B cell (primary cell): ENCODE measurements at regions not wholly inside any gene's neighbourhood (a gene's known extent, or its start where the extent isn't known, plus 50 kb on each side); places are given as distances from the start of the nearest gene placed in this dataset.
"Not testable (repeated sequence)": the region's sequence is repeated elsewhere in the genome, so short reads cannot be mapped to it uniquely, and the experiment has no call there.

Experiments used
- ATAC-seq: fragments of 200-7000 bp; cut with Tn5 transposase; one replicate; pipeline ENCODE4 v1.10.0; 2021; ENCODE audit warnings: low read depth, mild to moderate bottlenecking, moderate number of reproducible peaks, moderate library complexity
- CTCF ChIA-PET: fragments of 350-600 bp; sonication (Branson Sonifier 250); formaldehyde crosslinking; loops from one replicate; lab custom pipeline; 2021; ENCODE audit warnings: antibody characterized with exemption, inconsistent platforms; lab: Charles Lee
- POLR2A ChIA-PET: fragments of 350-600 bp; sonication (Branson Sonifier 250); formaldehyde crosslinking; loops from one replicate; lab custom pipeline; 2021; ENCODE audit warnings: antibody characterized with exemption; lab: Charles Lee
- DNase-seq: peaks from one replicate; pipeline ENCODE4 v3.0.0; 2013
- H2AFZ ChIP-seq: 2 replicates; pipeline ENCODE4 v1.6.1; 2012; ENCODE audit warnings: mild to moderate bottlenecking, low read depth, low read length; ENCODE audit not compliant: insufficient read depth, poor library complexity, severe bottlenecking
- H3K27ac ChIP-seq, 2 donors: 1 replicate in 1 of 2; 2 replicates in 1 of 2; pipeline ENCODE4 v1.5.1; 2012 to 2013; ENCODE audit warnings: low read length in 2 of 2, mild to moderate bottlenecking in 2 of 2, moderate library complexity in 1 of 2
- H3K27me3 ChIP-seq, 4 experiments: fragments of 200-600 bp in 1 of 4; sonication (generic) in 1 of 4; replicated peaks in 1 of 4; 1 replicate in 2 of 4; 2 replicates in 2 of 4; pipeline versions ENCODE4 v1.6.1 to v1.7.0; 2013 to 2016; ENCODE audit warnings: low read length in 3 of 4, mild to moderate bottlenecking in 2 of 4, mixed read lengths in 1 of 4, moderate library complexity in 1 of 4; ENCODE audit not compliant: insufficient read depth in 4 of 4, control insufficient read depth in 3 of 4; ENCODE audit errors: control extremely low read depth in 1 of 4
- H3K36me3 ChIP-seq, 2 experiments: replicated peaks in 1 of 2; 1 replicate in 1 of 2; 2 replicates in 1 of 2; pipeline versions ENCODE4 v1.6.1 to v1.7.1; 2013; ENCODE audit warnings: low read length in 1 of 2; ENCODE audit not compliant: insufficient read depth in 2 of 2, control insufficient read depth in 1 of 2; ENCODE audit errors: control extremely low read depth in 1 of 2, extremely low read depth in 1 of 2
- H3K4me1 ChIP-seq, 2 donors: fragments of 200-600 bp in 1 of 2; sonication (generic) in 1 of 2; 1 replicate in 1 of 2; 2 replicates in 1 of 2; pipeline versions ENCODE4 v1.5.1 to v1.6.1; 2013 to 2017; ENCODE audit warnings: low read length in 2 of 2; ENCODE audit not compliant: control insufficient read depth in 2 of 2, insufficient read depth in 2 of 2
- H3K4me2 ChIP-seq: replicated peaks from 2 replicates; pipeline ENCODE3; 2012; ENCODE audit warnings: mild to moderate bottlenecking, low read depth, low read length; ENCODE audit not compliant: poor library complexity, severe bottlenecking
- H3K4me3 ChIP-seq, 5 experiments: fragments of 200-600 bp in 1 of 5; sonication (generic) in 1 of 5; 1 replicate in 3 of 5; 2 replicates in 2 of 5; pipeline versions ENCODE4 v1.5.1 to v1.7.0; 2011 to 2016; ENCODE audit warnings: low read length in 4 of 5, mild to moderate bottlenecking in 4 of 5, low read depth in 2 of 5, control low read depth in 1 of 5, moderate library complexity in 1 of 5; ENCODE audit not compliant: insufficient read depth in 1 of 5; ENCODE audit errors: control extremely low read depth in 1 of 5, extremely low read depth in 1 of 5
- H3K79me2 ChIP-seq: fragments of 200-600 bp; sonication (generic); one replicate; pipeline ENCODE4 v1.6.0; 2016; ENCODE audit warnings: low read length; ENCODE audit not compliant: control insufficient read depth, insufficient read depth
- H3K9ac ChIP-seq: fragments of 200-600 bp; sonication (generic); 2 replicates; pipeline ENCODE4 v1.6.1; 2017; ENCODE audit warnings: mild to moderate bottlenecking, low read length, moderate library complexity
- H3K9me3 ChIP-seq, 3 donors: one replicate each; pipeline versions ENCODE4 v1.6.1 to v1.7.1; 2013; ENCODE audit warnings: low read length in 2 of 3; ENCODE audit not compliant: control insufficient read depth in 2 of 3, insufficient read depth in 1 of 3; ENCODE audit errors: control extremely low read depth in 1 of 3
- H4K20me1 ChIP-seq: 2 replicates; pipeline ENCODE4 v1.6.0; 2012; ENCODE audit warnings: mild to moderate bottlenecking, low read length; ENCODE audit not compliant: insufficient read depth, control insufficient read depth, poor library complexity, severe bottlenecking
- H3K27ac Mint-ChIP-seq: one replicate; pipeline ENCODE4 v1.8.0; 2021; ENCODE audit warnings: mixed read lengths
- H3K27me3 Mint-ChIP-seq: one replicate; pipeline ENCODE4 v1.8.0; 2021; ENCODE audit warnings: mixed read lengths
- H3K4me1 Mint-ChIP-seq: one replicate; pipeline ENCODE4 v1.8.0; 2021; ENCODE audit warnings: mixed read lengths
- H3K4me3 Mint-ChIP-seq: one replicate; pipeline ENCODE4 v1.8.0; 2021; ENCODE audit warnings: mixed read lengths
- H3K9me3 Mint-ChIP-seq: one replicate; pipeline ENCODE4 v1.8.0; 2022; ENCODE audit warnings: mixed read lengths; ENCODE audit not compliant: insufficient read depth
- EZH2 ChIP-seq: IDR thresholded peaks from 2 replicates; pipeline ENCODE4 v1.6.1; 2012; ENCODE audit warnings: borderline replicate concordance, low read depth, mild to moderate bottlenecking, moderate library complexity, low read length; ENCODE audit not compliant: insufficient read depth, poor library complexity, severe bottlenecking
- WGBS: methylation state at CpG from one replicate; pipeline ENCODE4 v1.1.5; 2013; ENCODE audit warnings: missing lambda C conversion rate; ENCODE audit not compliant: insufficient coverage; 5-methylcytosine and 5-hydroxymethylcytosine counted together
- intact Hi-C: fragments of 100-400 bp; cut with micrococcal nuclease; formaldehyde crosslinking; loops from one replicate; pipeline ENCODE4 v1.10.0; 2022
- TF ChIP-seq, protein P1 (sequence below): fragments of 200-600 bp; IDR thresholded peaks from one replicate; pipeline ENCODE4 v1.8.0; 2022; ENCODE audit warnings: antibody characterized with exemption, mild to moderate bottlenecking

DNA sequence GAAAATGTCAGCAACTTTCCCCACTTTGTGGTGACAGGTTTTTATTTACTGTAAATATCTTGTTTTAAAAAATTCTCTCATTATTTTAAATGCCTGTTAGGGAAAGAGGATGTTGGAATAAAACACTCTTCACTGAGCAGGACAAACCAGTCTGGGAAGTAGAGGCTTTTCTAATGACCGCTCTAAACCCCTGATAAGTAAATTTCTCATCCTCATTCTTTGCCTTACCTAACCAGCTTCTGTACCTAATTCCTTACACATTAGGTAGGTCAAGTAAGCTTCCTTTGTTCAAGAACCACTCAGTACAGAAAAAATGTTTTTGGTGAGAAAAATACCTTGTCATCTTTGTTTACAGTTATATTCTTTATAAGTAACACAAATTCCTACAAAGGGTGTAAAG lies 143.6 kb downstream of the GPR85 start:
- Histone ChIP-seq H3K27ac (no peak overlapping the region), H3K4me1 (peaks cover 19% of the 10 kb centered on the region in 2 donors), H3K4me2 (no peak overlapping the region), H4K20me1 (no peaks in the 10 kb centered on the region), H3K4me3 (no peak overlapping the region), H3K27me3 (peaks cover 0 to 6% (median 2%) of the 10 kb centered on the region in 4 experiments), H3K9me3 (no peaks in the 10 kb centered on the region), H3K79me2 (peaks cover 34% of the 10 kb centered on the region), H3K36me3 (no peaks in the 10 kb centered on the region), H2AFZ (no peak overlapping the region), H3K9ac (no peak overlapping the region)
- ATAC-seq (no peak), DNase-seq (no peak)
- ChIA-PET POLR2A (no interaction called here), CTCF (no interaction called here)
- TF ChIP-seq, protein P1, sequence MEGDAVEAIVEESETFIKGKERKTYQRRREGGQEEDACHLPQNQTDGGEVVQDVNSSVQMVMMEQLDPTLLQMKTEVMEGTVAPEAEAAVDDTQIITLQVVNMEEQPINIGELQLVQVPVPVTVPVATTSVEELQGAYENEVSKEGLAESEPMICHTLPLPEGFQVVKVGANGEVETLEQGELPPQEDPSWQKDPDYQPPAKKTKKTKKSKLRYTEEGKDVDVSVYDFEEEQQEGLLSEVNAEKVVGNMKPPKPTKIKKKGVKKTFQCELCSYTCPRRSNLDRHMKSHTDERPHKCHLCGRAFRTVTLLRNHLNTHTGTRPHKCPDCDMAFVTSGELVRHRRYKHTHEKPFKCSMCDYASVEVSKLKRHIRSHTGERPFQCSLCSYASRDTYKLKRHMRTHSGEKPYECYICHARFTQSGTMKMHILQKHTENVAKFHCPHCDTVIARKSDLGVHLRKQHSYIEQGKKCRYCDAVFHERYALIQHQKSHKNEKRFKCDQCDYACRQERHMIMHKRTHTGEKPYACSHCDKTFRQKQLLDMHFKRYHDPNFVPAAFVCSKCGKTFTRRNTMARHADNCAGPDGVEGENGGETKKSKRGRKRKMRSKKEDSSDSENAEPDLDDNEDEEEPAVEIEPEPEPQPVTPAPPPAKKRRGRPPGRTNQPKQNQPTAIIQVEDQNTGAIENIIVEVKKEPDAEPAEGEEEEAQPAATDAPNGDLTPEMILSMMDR, result no peak
- TF ChIP-seq EZH2, result no peak
- Mint-ChIP-seq H3K27ac (no peak overlapping the region), H3K27me3 (peaks cover 16% of the 10 kb centered on the region), H3K4me3 (no peak overlapping the region), H3K4me1 (peaks cover 22% of the 10 kb centered on the region), H3K9me3 (no peaks in the 10 kb centered on the region)
- intact Hi-C loops, result no loop called here
- no CpG with 5 or more reads among the region's 1 CpG for WGBS

- peaks cover 36% of the 10 kb centered on the region for H3K79me2 ChIP-seq
- H3K27ac ChIP-seq, DNase-seq, H3K27me3 ChIP-seq, H3K36me3 ChIP-seq, intact Hi-C loops, H4K20me1 ChIP-seq, H3K27ac Mint-ChIP-seq, H3K9ac ChIP-seq, H2AFZ ChIP-seq, POLR2A ChIA-PET, H3K9me3 ChIP-seq, H3K4me2 ChIP-seq, H3K9me3 Mint-ChIP-seq, H3K4me3 ChIP-seq, ATAC-seq, H3K4me3 Mint-ChIP-seq, CTCF ChIA-PET: not testable (repeated sequence)
- 95% methylated on average over 5 of the region's 6 CpGs for WGBS
- peaks cover 11% of the 10 kb centered on the region for H3K27me3 Mint-ChIP-seq
- peaks cover 28% of the 10 kb centered on the region for H3K4me1 Mint-ChIP-seq
- peaks cover 19 to 24% of the 10 kb centered on the region in 2 donors for H3K4me1 ChIP-seq
Measured at GRCh38 chr7:112942125-112942524, 144.5 kb downstream of the GPR85 start.
